K562 (cell line): ENCODE measurements at regions not wholly inside any gene's neighbourhood (a gene's known extent, or its start where the extent isn't known, plus 50 kb on each side); places are given as distances from the start of the nearest gene placed in this dataset.

Experiments used
- ATF1 ChIP-seq, 2 experiments: fragments of 450-650 bp in 1 of 2; IDR thresholded peaks; 2 replicates each; pipeline ENCODE4 v1.6.1; 2016; ENCODE audit warnings: missing compliant biosample characterization in 1 of 2, missing genetic modification characterization in 1 of 2
- ATF7 ChIP-seq: fragments of 450-650 bp; IDR thresholded peaks from 2 replicates; pipeline ENCODE4 v1.7.1; 2014; ENCODE audit warnings: mild to moderate bottlenecking, moderate library complexity
- CBFA2T2 ChIP-seq: fragments of 450-650 bp; conservative IDR thresholded peaks from 2 replicates; pipeline ENCODE4 v1.6.1; 2017; ENCODE audit warnings: mild to moderate bottlenecking
- CTBP1 ChIP-seq: fragments of 450-650 bp; IDR thresholded peaks from 2 replicates; pipeline ENCODE4 v1.6.1; 2016; ENCODE audit warnings: borderline replicate concordance
- CXXC5 ChIP-seq: fragments of 250-450 bp; sonication (Bioruptor Pico); IDR thresholded peaks from 2 replicates; pipeline ENCODE4 v1.8.0; 2022; ENCODE audit warnings: inconsistent platforms, mild to moderate bottlenecking, moderate library complexity
- FOXA3 ChIP-seq, 2 experiments: fragments of 450-650 bp in 1 of 2; sonication (generic) in 1 of 2; formaldehyde crosslinking; IDR thresholded peaks in 1 of 2; conservative IDR thresholded peaks in 1 of 2; 2 replicates each; pipeline versions ENCODE4 v1.4.0 to v1.8.0; 2020 to 2022; ENCODE audit warnings: mild to moderate bottlenecking in 2 of 2, missing genetic modification reagents in 1 of 2
- HDAC1 ChIP-seq, 2 experiments: fragments of 450-650 bp; IDR thresholded peaks; 2 replicates each; pipeline ENCODE4 v1.6.1; 2016 to 2017; ENCODE audit warnings: inconsistent platforms in 1 of 2, mild to moderate bottlenecking in 1 of 2, moderate library complexity in 1 of 2
- HDAC3 ChIP-seq: fragments of 450-650 bp; IDR thresholded peaks from 2 replicates; pipeline ENCODE4 v1.6.1; 2018; ENCODE audit warnings: borderline replicate concordance, mild to moderate bottlenecking, moderate library complexity; ENCODE audit not compliant: partially characterized antibody
- NFIX ChIP-seq: fragments of 250-450 bp; sonication (Bioruptor Pico); IDR thresholded peaks from 2 replicates; pipeline ENCODE4 v1.4.0; 2020; ENCODE audit warnings: low read depth, mild to moderate bottlenecking, moderate library complexity
- POLR2A ChIP-seq: fragments of 450-650 bp; conservative IDR thresholded peaks from 2 replicates; pipeline ENCODE4 v1.6.1; 2016
- RBFOX2 ChIP-seq: fragments of 200-400 bp; formaldehyde crosslinking; IDR thresholded peaks from 2 replicates; pipeline ENCODE4 v1.6.1; 2017; ENCODE audit warnings: low read depth, mild to moderate bottlenecking, low read length, moderate library complexity
- SMAD3 ChIP-seq: fragments of 450-650 bp; formaldehyde crosslinking; conservative IDR thresholded peaks from 2 replicates; pipeline ENCODE4 v1.4.0; 2020; ENCODE audit warnings: mild to moderate bottlenecking
- SMARCA4 ChIP-seq: fragments of 450-650 bp; IDR thresholded peaks from 2 replicates; pipeline ENCODE4 v1.6.1; 2016
- SREBF1 ChIP-seq: fragments of 150-350 bp; IDR thresholded peaks from 2 replicates; pipeline ENCODE4 v1.6.1; 2014; ENCODE audit warnings: antibody characterized with exemption, low read depth, low read length, borderline replicate concordance
- TOE1 ChIP-seq, 2 experiments: fragments of 450-650 bp in 1 of 2; sonication (generic) in 1 of 2; formaldehyde crosslinking in 1 of 2; IDR thresholded peaks; 2 replicates each; pipeline versions ENCODE4 v1.7.1 to v1.8.0; 2016 to 2022; ENCODE audit warnings: borderline replicate concordance in 2 of 2, mild to moderate bottlenecking in 2 of 2, antibody characterized with exemption in 1 of 2, inconsistent platforms in 1 of 2, low read depth in 1 of 2, missing genetic modification reagents in 1 of 2, moderate library complexity in 1 of 2
- USF2 ChIP-seq: sonication (generic); formaldehyde crosslinking; IDR thresholded peaks from 2 replicates; pipeline ENCODE4 v1.5.0; 2020; ENCODE audit warnings: missing genetic modification reagents
- ZFP1 ChIP-seq: fragments of 450-650 bp; formaldehyde crosslinking; IDR thresholded peaks from 2 replicates; pipeline ENCODE4 v1.4.0; 2020; ENCODE audit warnings: mild to moderate bottlenecking, mixed read lengths
- ZNF175 ChIP-seq: fragments of 200-800 bp; sonication (Bioruptor generic); IDR thresholded peaks from 2 replicates; pipeline ENCODE4 v1.6.1; 2016; ENCODE audit warnings: low read depth, mild to moderate bottlenecking, missing genetic modification characterization, missing compliant biosample characterization
- ZNF511 ChIP-seq: sonication (generic); formaldehyde crosslinking; IDR thresholded peaks from 2 replicates; pipeline ENCODE4 v1.8.0; 2022; ENCODE audit warnings: mild to moderate bottlenecking, missing genetic modification reagents
- ZNF766 ChIP-seq: fragments of 200-800 bp; sonication (Bioruptor generic); conservative IDR thresholded peaks from 2 replicates; pipeline ENCODE4 v1.6.1; 2016; ENCODE audit warnings: missing genetic modification characterization, missing compliant biosample characterization
- TF ChIP-seq, protein P1 (sequence below): fragments of 200-800 bp; sonication (Bioruptor generic); IDR thresholded peaks from 2 replicates; pipeline ENCODE4 v1.6.1; 2017; ENCODE audit warnings: missing genetic modification characterization, missing compliant biosample characterization
- TF ChIP-seq, protein P2 (sequence below): fragments of 450-650 bp; conservative IDR thresholded peaks from 2 replicates; pipeline ENCODE4 v1.6.1; 2016; ENCODE audit warnings: missing genetic modification characterization, low read depth, mild to moderate bottlenecking, missing compliant biosample characterization, moderate library complexity
- TF ChIP-seq, protein P3 (sequence below): fragments of 450-650 bp; formaldehyde crosslinking; IDR thresholded peaks from 2 replicates; pipeline ENCODE4 v1.4.0; 2020; ENCODE audit warnings: mild to moderate bottlenecking, mixed read lengths

DNA sequence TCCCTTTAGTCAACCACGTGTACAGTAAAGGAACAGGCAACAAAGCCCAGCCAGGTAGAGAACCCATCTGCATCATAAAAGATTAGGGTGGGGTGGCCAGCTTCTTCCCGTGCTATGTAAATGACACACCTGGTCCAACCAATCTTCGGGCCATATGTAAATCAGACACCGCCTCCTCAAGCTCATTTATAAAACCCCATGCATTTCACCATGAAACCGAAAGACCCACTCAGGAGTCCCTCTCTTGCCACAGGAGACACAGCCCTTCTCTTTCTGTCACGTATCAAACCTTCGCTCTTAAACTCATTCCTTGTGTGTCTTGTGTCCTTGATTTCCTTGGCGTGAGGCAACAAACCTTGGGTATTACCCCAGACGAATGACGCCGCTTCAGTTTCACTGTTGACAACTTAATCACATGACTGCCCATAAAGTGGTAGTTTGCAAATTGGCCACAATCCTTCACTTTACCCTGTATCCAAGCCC, 59.8 kb upstream of the TBPL2 start (continued):
- TF ChIP-seq, protein P1, sequence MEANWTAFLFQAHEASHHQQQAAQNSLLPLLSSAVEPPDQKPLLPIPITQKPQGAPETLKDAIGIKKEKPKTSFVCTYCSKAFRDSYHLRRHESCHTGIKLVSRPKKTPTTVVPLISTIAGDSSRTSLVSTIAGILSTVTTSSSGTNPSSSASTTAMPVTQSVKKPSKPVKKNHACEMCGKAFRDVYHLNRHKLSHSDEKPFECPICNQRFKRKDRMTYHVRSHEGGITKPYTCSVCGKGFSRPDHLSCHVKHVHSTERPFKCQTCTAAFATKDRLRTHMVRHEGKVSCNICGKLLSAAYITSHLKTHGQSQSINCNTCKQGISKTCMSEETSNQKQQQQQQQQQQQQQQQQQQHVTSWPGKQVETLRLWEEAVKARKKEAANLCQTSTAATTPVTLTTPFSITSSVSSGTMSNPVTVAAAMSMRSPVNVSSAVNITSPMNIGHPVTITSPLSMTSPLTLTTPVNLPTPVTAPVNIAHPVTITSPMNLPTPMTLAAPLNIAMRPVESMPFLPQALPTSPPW (CRISPR knock-in tag) = peak; percentile 32; the same call in 1 of the 2 replicates
- TF ChIP-seq ATF1 (CRISPR knock-in tag; IDR thresholded peaks at IDR 0.05) (no peak), ATF1 (tag; IDR thresholded peaks at IDR 0.05) (peak; percentile 46), HDAC3 (no peak), SREBF1 (no peak), USF2 (CRISPR knock-in tag) (peak; percentile 56; the same call in 1 of the 2 replicates), CTBP1 (no peak), CXXC5 (CRISPR knock-in tag) (0 out of 2 replicates have a peak, but pooled peaks have one; percentile 11), RBFOX2 (0 out of 2 replicates have a peak, but pooled peaks have one; percentile 15), CBFA2T2 (no peak; the same call in 1 of the 2 replicates), ZNF766 (CRISPR knock-in tag) (0 out of 2 replicates have a peak, but pooled peaks have one; percentile 42), HDAC1 (IDR thresholded peaks at IDR 0.05) (0 out of 4 replicates have a peak, but pooled peaks of 1 of the 2 experiments have one; percentile 30), ZNF175 (CRISPR knock-in tag) (0 out of 2 replicates have a peak, but pooled peaks have one; percentile 28), NFIX (no peak), ZFP1 (no peak), SMAD3 (CRISPR knock-in tag) (no peak), FOXA3 (CRISPR knock-in tag; conservative IDR thresholded peaks at IDR 0.05 in 1 of 2, IDR thresholded peaks at IDR 0.05 in 1 of 2) (peak in 1 of 2 experiments; percentile 18; a peak in 1 of 4 replicates), ZNF511 (CRISPR knock-in tag) (no peak), ATF7 (peak; percentile 60; the same call in 1 of the 2 replicates), TOE1 (IDR thresholded peaks at IDR 0.05; ENCODE audit: borderline replicate concordance) (peak; percentile 93), TOE1 (CRISPR knock-in tag; IDR thresholded peaks at IDR 0.05; ENCODE audit: borderline replicate concordance, low read depth) (no peak), SMARCA4 (peak; percentile 50; the same call in 1 of the 2 replicates), POLR2A (peak; percentile 48; the same call in 1 of the 2 replicates)
- TF ChIP-seq, protein P2, sequence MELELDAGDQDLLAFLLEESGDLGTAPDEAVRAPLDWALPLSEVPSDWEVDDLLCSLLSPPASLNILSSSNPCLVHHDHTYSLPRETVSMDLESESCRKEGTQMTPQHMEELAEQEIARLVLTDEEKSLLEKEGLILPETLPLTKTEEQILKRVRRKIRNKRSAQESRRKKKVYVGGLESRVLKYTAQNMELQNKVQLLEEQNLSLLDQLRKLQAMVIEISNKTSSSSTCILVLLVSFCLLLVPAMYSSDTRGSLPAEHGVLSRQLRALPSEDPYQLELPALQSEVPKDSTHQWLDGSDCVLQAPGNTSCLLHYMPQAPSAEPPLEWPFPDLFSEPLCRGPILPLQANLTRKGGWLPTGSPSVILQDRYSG (tag) = no peak
- TF ChIP-seq, protein P3, sequence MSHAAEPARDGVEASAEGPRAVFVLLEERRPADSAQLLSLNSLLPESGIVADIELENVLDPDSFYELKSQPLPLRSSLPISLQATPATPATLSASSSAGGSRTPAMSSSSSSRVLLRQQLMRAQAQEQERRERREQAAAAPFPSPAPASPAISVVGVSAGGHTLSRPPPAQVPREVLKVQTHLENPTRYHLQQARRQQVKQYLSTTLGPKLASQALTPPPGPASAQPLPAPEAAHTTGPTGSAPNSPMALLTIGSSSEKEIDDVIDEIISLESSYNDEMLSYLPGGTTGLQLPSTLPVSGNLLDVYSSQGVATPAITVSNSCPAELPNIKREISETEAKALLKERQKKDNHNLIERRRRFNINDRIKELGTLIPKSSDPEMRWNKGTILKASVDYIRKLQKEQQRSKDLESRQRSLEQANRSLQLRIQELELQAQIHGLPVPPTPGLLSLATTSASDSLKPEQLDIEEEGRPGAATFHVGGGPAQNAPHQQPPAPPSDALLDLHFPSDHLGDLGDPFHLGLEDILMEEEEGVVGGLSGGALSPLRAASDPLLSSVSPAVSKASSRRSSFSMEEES (CRISPR knock-in tag) = peak; percentile 88
